Cardiac muscle cell (in vitro differentiated cells and primary cell): ENCODE measurements at regions not wholly inside any gene's neighbourhood (a gene's known extent, or its start where the extent isn't known, plus 50 kb on each side); places are given as distances from the start of the nearest gene placed in this dataset.
"Not testable (repeated sequence)": the region's sequence is repeated elsewhere in the genome, so short reads cannot be mapped to it uniquely, and the experiment has no call there.

ENCODE experiments used
- DNase-seq, 2 donors: peaks; one replicate each; pipeline versions ENCODE4 v3.0.0 to v3.0.0-alpha.2; 2010 to 2017; ENCODE audit warnings: low read depth in 1 of 2, low spot score in 1 of 2
- H3K27ac ChIP-seq: fragments of 200-600 bp; sonication (generic); 2 replicates; pipeline ENCODE4 v1.5.1; 2016
- H3K27me3 ChIP-seq: fragments of 200-600 bp; sonication (generic); 2 replicates; pipeline ENCODE4 v1.6.0; 2016; ENCODE audit warnings: control low read depth
- H3K36me3 ChIP-seq: fragments of 200-600 bp; sonication (generic); 2 replicates; pipeline ENCODE4 v1.5.1; 2016; ENCODE audit warnings: control low read depth
- H3K4me1 ChIP-seq: fragments of 200-600 bp; sonication (generic); 2 replicates; pipeline ENCODE4 v1.8.1; 2017; ENCODE audit warnings: low read depth, mild to moderate bottlenecking, mixed run types
- H3K4me3 ChIP-seq: fragments of 200-600 bp; sonication (generic); 2 replicates; pipeline ENCODE4 v1.5.1; 2016; ENCODE audit warnings: mild to moderate bottlenecking
- H3K9me3 ChIP-seq: fragments of 200-600 bp; sonication (generic); 2 replicates; pipeline ENCODE4 v1.5.1; 2017; ENCODE audit warnings: low read depth, mild to moderate bottlenecking, control low read depth
- CTCF ChIP-seq: IDR thresholded peaks from 2 replicates; pipeline ENCODE4 v1.5.1; 2012; ENCODE audit warnings: low read depth, mild to moderate bottlenecking, low read length

DNA sequence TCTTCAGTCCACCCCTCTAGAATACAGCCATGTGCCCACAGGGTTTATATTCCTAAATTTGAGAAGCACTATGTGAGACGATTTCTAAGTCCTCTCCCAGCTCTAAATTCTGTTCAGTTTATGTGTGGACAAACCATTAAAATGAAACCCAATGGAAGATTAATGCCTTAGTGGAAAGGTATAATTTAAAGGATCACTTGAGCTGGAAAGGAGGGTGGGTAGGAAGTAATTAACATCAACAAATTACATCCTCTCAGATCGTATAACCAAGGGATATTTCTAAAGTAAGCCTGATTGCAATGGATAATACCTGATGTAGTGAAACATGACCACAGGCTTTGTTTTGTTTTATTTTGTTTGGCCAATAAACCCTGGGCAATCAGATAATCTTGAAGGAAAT, 511.0 kb upstream of the COBL start:
- Histone ChIP-seq H3K9me3 (no peaks in the 10 kb centered on the region), H3K4me1 (no peaks in the 10 kb centered on the region), H3K27ac (no peak overlapping the region), H3K27me3 (no peaks in the 10 kb centered on the region), H3K36me3 (no peaks in the 10 kb centered on the region), H3K4me3 (no peak overlapping the region)
- no peak for DNase-seq
- TF ChIP-seq CTCF, result no peak

DNA sequence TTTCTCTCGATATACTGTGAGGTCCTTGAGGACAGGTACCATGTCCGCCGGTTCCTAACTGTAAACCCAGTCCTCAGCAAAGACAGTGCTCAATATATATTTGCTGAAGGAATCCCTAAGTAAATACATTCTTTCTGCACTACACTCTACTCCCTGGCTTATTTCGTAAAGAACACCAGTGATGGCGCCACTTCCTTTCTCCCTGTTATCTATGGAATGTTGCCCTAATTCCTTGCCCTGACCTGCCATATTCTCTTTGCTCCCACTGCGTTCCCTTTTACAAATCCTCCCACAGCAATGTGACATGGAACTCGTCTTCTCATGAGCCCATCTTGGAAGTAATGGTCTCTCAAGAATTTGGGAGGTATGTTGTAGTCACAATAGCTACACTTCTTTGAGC, 507.4 kb upstream of the COBL start:
- Histone ChIP-seq H3K27ac (no peak overlapping the region), H3K36me3 (no peaks in the 10 kb centered on the region), H3K4me3 (no peak overlapping the region), H3K27me3 (no peaks in the 10 kb centered on the region), H3K4me1 (no peaks in the 10 kb centered on the region), H3K9me3 (no peaks in the 10 kb centered on the region)
- no peak for DNase-seq
- TF ChIP-seq CTCF, result no peak

DNA sequence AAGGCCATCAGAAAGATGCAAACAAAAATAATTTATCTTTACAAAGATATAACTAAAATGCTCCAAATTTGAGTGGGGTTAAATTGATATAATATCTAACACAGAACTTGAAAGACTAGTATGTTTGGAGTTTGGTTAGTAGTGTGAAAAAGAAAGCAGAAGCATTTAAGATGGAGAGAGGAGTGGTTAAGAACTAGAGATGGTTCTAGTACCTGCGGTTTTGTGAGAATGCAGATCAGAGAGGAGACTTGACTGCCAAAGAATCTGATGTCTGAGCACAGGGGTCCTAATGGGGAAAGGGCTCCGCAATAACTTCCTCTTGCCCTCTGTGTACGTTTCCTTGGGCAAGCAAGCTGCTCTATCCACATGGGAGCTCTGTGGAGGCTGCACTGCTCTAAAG, 506.8 kb upstream of the COBL start:
- H3K4me1 ChIP-seq, result no peaks in the 10 kb centered on the region
- no peaks in the 10 kb centered on the region for H3K9me3 ChIP-seq
- no peak for DNase-seq
- no peaks in the 10 kb centered on the region for H3K36me3 ChIP-seq
- no peak overlapping the region for H3K27ac ChIP-seq
- no peaks in the 10 kb centered on the region for H3K27me3 ChIP-seq
- TF ChIP-seq CTCF, result no peak
- H3K4me3 ChIP-seq, result no peak overlapping the region

DNA sequence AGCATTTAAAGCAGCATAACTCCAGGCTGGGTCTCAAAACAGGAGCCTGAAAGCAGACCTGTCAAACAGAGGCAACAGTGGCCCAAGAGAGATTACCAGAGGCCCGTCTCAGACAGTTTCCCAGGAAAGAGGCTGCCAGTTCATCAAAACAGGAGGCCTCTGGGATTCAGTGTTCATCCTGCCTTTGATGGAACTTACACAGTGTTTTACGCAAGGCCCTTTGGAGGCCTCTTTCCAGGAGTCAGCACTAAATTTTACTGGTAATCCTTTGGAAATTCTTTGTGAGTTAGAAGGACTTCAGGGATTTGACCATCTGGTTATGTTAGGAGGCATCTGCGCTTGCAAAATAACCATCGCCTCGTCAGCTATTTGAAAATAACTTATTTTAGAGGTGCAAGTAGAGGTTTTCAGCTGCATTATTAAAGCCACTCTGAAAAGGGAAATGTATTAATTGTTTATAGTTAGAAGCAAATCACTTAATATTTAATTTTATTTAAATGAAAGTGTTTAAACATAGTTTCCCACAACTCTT, 501.2 kb upstream of the COBL start:
- Histone ChIP-seq H3K9me3 (no peaks in the 10 kb centered on the region), H3K4me3 (no peak overlapping the region), H3K27ac (no peak overlapping the region), H3K36me3 (no peaks in the 10 kb centered on the region), H3K27me3 (no peaks in the 10 kb centered on the region), H3K4me1 (no peaks in the 10 kb centered on the region)
- no peak for DNase-seq
- TF ChIP-seq CTCF, result no peak

GRCh38 chr7:51805783-51806431, 489.3 kb upstream of the COBL start:
- not testable (repeated sequence) for H3K36me3 ChIP-seq, H3K9me3 ChIP-seq, H3K4me1 ChIP-seq, DNase-seq, H3K27ac ChIP-seq, H3K4me3 ChIP-seq, H3K27me3 ChIP-seq

GRCh38 chr7:51802718-51803117, 486.1 kb upstream of the COBL start:
- DNase-seq, result no peak

More at GRCh38 chr7:51802718-51803117, 486.1 kb upstream of the COBL start:
- no peaks in the 10 kb centered on the region for H3K36me3 ChIP-seq
- H3K4me1 ChIP-seq, result no peaks in the 10 kb centered on the region
- H3K4me3 ChIP-seq, result no peak overlapping the region
- H3K27me3 ChIP-seq, result no peaks in the 10 kb centered on the region
- H3K9me3 ChIP-seq, result no peaks in the 10 kb centered on the region
- TF ChIP-seq CTCF, result no peak
- H3K27ac ChIP-seq, result no peak overlapping the region
